ENCODE measurements at regions not wholly inside any gene's neighbourhood (a gene's known extent, or its start where the extent isn't known, plus 50 kb on each side); places are given as distances from the start of the nearest gene placed in this dataset.
A peak's percentile ranks its signal among the peaks of the same experiment; 100 is the strongest.

DNA sequence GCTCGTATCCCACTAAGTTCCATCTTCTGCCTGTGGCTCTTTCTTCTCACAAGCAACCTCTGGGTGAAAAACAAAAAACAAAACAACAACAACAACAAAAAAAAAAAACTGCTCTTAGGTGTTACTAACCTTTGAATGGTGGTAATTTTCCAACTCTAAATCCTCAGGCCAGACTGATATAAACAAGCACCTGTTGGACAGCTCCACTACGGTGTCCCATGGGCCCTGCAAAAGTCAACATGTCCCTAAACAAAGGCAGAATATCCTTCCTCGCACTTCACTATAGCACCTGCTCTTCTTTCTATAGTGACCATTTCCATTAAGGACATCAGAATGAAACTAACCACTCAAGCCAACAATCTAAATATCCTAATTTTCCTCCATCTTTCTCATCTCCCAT lies 54.6 kb upstream of the PARM1 start:
- DNase-seq, result no peak

DNA sequence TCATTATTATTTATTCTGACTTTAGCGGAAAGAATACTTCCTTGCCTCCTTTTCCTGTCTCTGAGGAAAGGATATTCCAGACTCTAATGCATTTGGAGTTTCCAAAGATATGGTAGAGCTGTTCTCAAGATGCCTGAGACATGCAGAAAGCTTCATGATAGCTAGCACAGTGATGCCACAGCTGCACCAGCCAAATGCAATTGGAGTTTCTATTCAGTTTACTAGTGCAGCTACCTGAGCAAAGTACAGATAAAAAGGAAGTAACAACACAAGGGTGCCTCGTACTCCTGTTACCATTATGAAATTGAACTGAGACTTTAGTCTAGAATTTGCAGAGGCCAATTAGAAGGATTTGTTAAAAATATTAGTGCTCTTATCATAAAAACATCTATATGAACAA lies 57.5 kb upstream of the PARM1 start:
- no peak for DNase-seq

DNA sequence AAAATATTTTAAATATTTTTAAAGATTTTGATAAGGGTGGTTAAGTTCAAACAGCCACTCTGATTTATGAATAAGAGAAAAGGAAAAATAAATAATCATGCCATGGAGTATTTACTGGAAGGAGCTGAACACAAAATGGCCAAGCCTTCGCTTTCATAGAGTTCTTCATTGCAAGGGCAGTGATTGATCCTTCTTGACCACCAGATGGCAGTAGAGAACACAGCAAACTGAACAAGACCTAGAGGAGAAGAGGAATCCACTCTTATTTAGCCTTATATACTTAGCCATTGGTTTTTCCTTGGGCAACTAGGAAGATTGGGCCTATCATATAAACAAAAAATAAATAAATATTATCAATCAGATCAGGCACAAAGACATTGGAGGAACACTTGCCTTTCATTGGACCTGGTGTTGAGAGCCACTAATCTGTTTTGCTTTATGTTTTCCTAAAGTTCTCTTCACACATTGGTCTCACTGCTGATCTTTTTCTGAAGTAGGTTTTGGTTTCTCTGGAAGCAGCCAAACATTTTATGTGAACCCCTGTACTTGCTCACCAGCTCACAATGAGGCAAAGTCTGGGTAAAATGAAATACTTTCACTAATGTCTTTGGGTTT lies 58.1 kb upstream of the PARM1 start:
- DNase-seq, result peak; percentile 90

DNA sequence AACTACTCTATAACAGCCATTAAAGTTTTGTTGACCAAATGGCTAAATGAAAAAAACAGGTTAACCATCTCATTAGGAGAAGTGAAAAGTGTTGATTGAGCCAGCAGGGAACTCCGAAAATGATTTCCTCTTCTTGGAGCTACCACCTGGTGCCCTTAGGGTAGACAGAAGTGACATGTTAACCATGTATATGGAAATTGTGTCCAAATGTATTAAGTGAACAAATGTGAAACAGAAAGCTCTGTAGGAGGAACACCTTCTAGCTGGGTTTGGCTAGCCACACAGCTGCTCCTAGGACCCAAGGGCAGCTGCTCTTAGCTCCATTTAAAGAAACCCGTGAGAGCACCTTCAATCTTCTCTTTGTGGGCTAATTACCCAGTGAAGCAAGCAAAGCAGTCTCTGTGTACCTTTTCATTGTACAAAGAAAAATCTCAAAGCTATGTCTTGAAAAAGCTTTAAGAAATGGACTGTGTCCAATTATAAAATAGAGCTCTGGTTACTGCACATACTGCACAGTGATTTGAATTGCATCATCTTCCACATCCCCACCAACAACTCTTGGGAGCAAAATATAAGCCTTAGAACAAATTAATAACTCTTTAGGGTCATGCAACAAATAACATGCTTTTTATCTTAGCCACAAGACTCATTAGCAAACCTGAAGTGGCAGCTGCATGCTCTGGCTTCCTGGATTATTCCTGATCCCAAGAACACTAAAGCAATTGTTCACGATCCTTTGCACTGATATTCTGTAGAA lies 59.2 kb upstream of the PARM1 start:
- no peak for DNase-seq

DNA sequence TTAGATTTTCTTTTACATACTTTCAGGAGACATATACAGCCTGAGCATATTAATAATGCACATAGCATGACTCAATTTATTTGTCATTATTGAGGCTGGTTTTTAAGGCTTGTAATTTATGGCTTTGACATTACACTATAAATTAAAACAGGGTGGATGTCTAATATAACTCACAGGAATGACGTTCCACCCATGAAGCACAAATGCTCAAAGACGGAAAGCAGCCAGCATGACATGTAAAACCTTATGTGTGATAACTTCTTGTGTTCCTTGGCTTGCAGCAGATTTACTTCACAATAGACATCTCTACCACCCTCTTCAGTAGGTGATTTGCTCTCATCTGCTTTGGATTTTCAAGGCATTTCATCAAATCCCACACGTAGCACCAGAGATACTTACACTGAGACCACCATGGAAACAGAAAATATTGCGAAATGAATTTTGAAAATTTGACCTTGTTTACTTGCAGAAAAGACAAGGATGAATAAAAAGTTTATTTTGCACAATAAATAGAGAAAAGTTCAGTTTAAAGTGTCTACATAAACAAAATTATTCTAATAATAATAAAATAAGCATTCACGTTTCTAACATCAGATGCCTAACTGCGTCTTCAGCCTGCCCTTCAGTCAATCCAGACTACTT lies 64.7 kb upstream of the BTC start:
- no peak for DNase-seq

DNA sequence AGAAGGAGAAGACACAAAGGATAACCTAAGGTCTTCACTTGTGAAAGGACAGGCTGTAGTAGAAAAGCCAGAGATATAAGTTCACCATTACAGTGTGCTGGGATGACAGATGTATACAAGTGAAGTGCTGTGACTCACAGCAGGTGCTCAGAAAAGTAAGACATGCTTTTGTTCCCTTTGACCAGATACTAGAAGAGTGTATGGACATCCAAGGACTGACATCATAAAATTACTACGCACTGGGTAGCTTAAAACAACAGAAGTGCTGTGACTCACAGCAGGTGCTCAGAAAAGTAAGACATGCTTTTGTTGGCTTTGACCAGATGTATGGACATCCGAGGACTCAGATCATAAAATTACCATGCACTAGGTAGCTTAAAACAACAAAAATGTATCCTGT lies 61.6 kb upstream of the BTC start:
- no peak for DNase-seq

DNA sequence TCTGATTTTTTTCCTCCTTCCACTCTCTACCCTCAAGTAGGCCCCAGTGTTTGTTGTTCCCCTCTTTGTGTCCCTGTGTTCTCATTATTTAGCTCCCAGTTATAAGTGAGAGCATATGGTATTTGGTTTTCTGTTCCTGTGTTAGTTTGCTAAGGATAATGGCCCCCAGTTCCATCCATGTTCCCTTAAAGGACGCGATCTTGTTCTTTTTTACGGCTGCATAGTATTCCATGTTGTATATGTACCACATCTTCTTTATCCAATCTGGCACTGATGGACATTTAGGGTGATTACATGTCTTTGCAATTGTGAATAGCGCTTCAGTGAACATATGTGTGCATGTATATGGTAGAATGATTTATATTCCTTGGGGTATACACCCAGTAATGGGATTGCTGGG lies 54.5 kb upstream of the BTC start:
- no peak for DNase-seq

DNA sequence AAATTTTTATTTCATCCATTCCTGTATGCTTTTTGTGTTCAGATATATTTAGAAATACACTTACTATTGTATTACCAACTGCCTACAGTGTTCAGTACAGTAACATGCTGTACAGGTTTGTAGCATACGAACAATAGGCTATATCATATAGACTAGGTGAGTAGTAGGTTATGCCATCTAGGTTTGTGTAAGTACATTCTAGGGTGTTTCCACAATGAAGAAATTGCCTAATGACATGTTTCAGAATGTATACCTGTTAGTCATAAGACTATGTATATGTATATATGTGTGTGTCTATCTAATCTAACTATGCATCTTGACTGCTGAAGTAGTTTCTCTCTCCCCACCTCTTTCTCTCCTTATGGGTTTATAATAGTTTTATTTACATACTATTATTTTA lies 51.5 kb upstream of the BTC start:
- no peak for DNase-seq
